ENCODE measurements at regions not wholly inside any gene's neighbourhood (a gene's known extent, or its start where the extent isn't known, plus 50 kb on each side); places are given as distances from the start of the nearest gene placed in this dataset.

DNA sequence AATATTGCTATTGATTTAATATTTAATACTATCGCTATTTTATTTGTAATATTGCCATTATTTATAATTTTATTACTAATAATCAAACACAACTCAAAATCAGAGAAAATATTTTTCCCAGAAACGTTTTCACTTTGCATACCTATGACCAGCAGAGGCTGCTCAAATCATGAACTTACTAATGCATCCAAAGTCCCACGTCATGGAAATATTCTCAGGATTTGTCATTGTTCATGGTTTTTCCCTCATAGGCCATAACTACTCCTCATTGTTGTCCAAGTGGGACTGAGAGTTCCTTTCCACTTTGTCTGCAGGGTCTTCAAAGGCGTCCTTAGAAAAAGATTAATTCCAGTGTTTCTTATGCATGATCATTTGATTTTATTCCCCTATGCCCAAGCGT, 344.8 kb downstream of the THBS2 start:
- intact Hi-C loops (cut with DNase I) = no loop called here
- DNase-seq = no peak

DNA sequence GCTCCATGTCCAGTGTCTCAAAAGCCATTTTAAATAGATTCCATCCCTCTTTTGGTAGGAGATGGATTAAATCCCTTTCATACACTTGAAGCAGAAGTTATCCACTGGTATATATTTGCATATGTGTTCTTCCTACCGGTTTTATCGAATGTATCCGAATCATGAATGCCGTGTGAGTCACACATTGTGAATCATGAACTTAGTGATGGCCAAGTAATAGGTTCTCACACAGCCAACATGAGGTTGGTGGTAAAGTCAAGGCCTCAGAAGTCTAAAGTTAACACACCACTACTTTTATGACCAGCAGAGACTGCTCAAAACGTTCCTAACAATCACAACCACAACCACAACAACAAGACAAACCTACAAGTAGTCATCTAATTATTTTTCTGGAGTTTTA, 345.5 kb downstream of the THBS2 start:
- DNase-seq = no peak
- intact Hi-C loops (cut with DNase I) = no loop called here

DNA sequence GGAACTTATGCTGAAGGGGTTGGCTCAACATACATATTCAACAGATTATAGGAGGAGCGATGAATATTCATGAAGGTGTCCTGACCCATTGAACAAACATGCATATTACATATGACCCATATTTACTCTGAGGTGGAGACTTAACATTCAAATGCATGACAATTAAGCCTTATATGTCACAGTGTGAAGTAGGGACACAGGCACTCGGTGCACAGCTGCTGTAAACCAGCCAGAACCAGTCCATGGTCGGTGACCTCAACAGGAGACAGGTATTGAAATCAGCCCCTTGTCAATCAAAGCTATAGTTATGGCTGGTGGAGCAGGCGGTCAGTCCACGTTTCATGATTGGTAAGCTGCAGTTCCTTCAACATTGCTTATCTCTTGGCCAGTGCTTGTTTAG, 347.3 kb downstream of the THBS2 start:
- no peak for DNase-seq
- intact Hi-C loops (cut with DNase I) = no loop called here

DNA sequence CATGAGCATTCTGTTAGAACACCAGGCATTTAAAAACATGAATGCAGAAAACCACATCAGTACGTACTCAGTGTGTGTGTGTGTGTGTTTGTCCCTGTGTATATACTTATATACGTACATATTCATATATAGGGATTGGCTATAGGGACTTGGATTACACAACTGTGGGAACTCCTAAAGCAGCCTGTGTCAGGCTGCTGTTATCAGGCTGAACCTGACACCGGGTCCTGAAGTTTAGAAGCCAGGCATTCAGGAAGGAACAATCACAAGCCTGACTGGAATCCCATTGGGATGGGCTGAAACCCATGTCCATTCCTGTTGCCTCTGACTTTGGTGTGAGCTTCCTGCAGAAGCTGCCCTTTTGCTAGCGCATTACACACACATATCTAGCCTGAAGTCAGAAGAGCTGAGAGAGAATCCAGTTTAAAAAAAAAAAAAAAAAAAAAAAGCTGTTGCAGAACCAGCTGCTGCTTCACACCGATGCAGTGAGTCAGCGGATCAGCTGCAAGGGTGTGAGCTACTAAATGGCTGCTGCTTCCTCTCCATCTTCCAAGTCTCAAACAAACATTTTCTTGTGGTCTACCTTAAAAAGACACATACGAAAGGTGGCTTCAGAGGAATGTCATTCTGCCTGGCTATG, 348.1 kb downstream of the THBS2 start:
- no peak for DNase-seq
- intact Hi-C loops (cut with DNase I) = no loop called here

DNA sequence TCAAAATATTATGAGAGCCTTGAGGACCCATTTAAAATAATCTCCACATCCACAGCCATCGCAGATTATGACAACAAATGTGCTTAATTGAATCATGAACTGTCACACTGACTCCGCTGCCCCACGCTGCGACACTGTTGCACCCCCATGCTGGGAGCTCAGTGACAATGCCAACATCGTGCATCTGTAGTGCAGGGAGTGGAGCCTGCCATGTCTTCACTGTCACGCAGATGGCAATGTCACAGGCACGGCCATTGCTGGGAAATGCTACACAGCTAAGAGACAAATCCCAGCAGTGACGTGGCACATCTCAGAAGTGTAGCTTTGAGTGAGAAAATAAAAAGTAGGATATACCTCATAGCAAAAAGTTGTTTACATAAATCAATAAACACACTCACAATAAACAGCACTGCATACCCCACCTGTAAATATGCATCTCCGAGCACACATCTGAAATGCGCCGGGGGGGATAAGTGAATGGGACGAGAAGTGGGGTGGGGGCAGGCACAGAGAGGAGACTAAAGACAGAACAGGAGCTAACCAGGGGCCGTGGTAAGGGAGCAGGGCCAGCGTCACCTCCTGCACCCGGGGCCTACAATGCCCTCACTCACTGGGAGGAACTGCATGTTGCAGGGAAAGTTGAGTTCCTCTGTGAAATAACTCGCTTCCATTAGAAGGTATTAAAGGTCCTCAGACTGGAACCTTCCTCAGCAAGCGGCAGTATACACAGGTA, 349.9 kb downstream of the THBS2 start:
- DNase-seq = peak in 1 of 42 donors; percentile 7
- intact Hi-C loops (cut with DNase I) = no loop called here

GRCh38 chr6:168902075-168902474, 351.6 kb downstream of the THBS2 start:
- intact Hi-C loops (cut with DNase I) = no loop called here
- no peak for DNase-seq

DNA sequence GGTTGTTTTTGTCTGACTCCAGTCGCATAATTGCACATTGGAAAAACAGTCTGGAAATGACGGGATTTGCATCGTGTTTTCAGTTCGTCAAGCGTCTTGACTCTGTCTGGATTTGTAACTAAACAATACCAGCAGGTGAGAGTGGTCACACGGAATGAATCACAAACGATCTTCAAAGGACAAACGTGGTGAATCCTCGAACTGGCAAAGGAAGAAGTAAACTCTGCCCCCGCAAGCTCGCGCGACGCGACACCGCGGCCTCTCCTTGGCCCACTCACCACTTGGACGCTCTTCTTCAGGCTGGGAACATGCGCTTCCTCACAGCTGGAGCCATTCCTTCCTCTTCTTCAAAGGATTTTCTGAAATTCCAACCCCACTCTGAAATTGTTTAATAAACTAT, 352.6 kb downstream of the THBS2 start:
- intact Hi-C loops (cut with DNase I) = no loop called here
- no peak for DNase-seq

DNA sequence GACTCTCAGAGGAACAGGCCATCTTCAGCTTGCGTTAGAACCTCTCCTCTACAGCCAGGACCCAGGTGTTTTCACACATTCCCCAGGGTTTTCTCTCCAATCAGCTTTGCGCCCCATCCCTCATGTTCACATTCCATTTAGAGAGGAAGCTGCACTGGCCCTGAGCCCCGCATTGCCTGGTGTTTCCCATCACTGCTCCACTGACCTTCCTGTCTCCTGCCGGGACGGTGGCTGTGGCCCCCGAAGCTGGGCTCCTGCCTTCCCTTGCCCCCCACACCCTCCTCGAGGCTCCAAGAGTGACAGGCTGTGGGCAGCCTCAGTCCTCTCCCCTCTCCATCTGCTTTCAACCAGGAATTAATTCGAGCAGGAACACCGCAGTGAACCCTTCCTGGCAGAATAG, 357.3 kb downstream of the THBS2 start:
- peak in 1 of 42 donors; percentile 20 for DNase-seq
- intact Hi-C loops (cut with DNase I) = no loop called here

- intact Hi-C loops (cut with DNase I) = no loop called here
Observed at GRCh38 chr6:168895102-168895812, 358.4 kb downstream of the THBS2 start.

DNA sequence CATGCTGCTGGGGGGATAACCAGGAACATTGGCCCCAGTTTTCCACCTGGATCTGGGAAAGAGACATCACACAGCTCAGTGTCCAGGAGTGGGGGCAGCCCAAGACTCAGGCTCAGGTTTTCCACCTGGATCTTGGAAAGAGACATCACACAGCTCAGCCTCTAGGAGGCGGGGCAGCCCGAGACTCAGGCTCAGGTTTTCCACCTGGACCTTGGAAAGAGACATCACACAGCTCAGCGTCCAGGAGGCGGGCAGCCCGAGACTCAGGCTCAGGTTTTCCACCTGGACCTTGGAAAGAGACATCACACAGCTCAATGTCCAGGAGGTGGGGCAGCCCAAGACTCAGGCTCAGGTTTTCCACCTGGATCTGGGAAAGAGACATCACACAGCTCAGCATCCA, 361.6 kb downstream of the THBS2 start:
- intact Hi-C loops (cut with DNase I) = no loop called here
- no peak for DNase-seq

More at GRCh38 chr6:168895102-168895812, 358.4 kb downstream of the THBS2 start:
- peak; percentile 73 to 93 (median 86) for DNase-seq

DNA sequence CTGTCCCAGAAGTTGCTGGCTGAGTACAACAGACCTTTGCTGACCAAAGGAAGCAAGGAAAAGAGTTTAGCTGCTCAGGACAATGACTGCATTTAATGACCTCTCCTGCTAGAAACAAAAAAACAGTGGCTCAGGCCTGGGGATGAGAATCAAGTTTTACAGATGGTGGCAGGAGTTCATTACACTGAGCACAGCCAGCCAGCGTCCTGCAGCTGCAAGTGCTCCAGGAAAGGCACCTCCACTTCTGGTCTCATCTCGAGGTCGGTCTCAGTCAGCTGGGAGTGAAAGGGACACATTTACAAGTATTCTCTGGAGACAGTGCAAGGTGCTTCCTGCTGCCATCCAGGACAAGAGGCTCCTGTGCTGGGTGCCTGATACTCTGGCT, 362.7 kb downstream of the THBS2 start:
- intact Hi-C loops (cut with DNase I) = no loop called here
- DNase-seq = no peak

DNA sequence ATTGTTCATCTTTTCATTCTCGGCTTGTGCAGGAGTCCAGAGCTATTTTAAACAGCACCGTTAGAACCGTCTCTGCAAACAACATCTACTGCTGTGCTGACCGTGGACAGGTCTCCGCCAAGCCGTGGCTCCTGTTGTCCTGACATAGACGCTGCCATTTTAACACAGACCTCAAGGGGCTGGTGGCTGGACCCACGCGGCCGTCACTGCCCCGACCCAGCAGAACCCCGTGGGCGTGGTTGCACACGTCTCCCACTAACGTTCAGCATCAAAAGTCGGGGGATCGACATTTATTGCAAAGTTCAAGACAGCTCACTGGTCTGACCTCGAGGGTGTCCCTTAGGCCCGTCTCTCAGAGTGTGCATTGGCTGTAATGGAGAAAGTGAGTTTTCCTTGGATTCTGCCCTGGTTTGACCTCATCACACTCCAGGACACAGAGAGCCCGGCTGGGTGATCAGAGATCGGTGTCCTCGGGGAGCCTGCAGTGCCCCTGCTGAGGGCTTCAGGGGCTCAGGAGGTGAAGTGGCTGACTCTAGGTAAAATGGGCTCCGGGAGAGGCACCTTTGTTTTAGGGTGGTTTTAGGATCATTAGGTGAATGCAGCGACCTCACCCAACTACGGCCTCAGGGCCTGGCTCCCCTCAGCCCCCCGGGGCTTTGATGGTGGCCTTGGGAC, 363.2 kb downstream of the THBS2 start:
- intact Hi-C loops (cut with DNase I) = no loop called here
- no peak for DNase-seq

DNA sequence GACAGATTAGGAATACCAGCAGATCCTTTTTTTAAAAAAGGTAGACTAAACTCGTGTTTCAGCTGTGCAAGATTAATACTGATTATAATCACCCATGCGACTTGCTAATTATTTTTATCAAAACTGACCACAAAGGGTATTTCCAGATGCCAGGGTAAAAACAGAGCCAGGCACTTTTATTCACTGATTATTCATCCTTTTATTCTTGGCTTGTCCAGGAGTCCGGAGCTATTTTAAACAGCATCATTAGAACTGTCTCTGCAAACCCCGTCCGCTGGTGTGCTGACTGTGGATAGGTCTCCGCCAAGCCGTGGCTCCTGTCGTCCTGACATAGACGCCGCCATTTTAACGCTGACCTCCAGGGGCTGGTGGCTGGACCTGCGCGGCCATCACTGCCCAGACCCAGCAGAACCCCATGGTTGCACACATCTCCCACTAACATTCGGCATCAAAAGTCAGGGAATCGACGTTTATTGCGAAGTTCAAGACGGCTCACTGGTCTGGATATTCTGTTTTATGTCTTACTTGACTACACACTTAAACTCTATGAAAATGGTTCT, 364.8 kb downstream of the THBS2 start:
- intact Hi-C loops (cut with DNase I) = loop anchor here (10.0 kb wide), 2 partner anchors 274 to 734 kb away; no protein-coding TSS in a partner anchor
- no peak for DNase-seq

- intact Hi-C loops (cut with DNase I) = loop anchor here (10.0 kb wide), 2 partner anchors 273 to 733 kb away; no protein-coding TSS in a partner anchor
- no peak for DNase-seq
Observed at GRCh38 chr6:168888102-168888501, 365.5 kb downstream of the THBS2 start.

DNA sequence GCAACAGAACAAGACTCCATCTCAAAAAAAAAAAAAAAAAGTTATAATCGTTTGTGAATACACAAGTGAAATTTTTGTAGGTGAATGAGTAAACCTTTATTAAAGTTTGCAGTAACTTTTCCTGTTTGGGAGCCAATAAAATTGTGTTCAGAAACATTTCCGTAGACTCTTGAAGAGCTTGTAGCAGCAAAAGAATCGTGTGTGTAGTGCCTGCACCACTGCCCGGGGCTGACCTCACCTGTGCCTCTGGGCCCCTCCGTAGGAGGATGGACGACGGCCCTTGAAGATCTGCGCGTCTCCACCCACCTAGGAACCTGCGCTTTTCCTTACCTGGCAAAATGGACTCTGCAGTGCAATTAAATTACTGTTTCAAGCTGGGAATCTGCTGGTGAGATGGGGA, 366.0 kb downstream of the THBS2 start:
- intact Hi-C loops (cut with DNase I) = loop anchor here (10.0 kb wide), 2 partner anchors 273 to 733 kb away; no protein-coding TSS in a partner anchor
- DNase-seq = no peak

GRCh38 chr6:168886964-168887363, 366.7 kb downstream of the THBS2 start:
- intact Hi-C loops (cut with DNase I) = loop anchor here (10.0 kb wide), 2 partner anchors 272 to 732 kb away; no protein-coding TSS in a partner anchor
- DNase-seq = no peak

DNA sequence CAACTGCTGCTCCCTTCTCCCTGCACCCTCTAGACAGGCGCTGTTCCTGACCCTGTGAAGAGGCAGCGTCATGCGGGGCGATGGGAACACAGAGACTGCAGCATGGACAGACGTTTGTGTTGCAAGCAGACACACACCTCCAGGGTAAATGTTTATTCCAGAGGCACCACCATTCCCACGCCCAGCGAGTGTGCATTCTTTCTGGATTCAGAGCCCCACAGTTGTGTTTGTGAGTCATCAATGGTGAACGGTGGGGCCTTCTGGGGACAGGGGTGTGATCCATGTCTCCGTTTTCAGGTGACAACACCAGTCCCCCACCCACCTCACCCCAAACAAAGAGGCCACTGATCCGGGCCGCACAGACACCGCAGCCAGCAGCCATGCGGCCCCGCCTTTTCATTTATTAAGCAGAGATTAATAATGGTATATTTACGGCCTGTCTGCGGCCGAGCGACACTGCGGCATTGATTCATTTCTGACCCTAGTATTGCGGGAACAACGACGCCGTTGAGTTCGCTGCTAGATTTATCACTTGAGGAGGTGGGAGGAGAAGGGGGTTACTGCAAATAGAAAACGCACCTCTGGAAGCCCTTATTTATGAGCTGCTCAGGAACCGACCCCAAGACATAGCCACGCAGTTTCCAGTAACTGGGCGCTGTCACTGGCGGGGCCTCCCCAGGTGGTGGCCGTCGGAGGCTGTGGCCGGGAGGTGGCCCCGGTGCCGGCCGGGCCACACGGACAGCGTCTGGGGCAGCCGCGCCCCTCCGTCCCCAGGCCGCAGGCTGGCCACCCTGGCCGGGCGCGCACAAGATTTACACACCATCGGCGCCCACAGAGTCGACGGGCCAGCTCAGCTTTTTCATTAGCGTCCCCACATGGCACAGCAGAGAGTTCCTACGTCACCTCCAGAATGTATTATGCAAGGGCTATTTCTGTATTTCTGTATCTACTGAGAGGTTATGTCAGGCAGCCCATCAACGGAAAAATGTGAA, 367.6 kb downstream of the THBS2 start:
- intact Hi-C loops (cut with DNase I) = loop anchor here (10.0 kb wide), 2 partner anchors 271 to 731 kb away; no protein-coding TSS in a partner anchor
- DNase-seq = no peak

GRCh38 chr6:168885196-168885595, 368.4 kb downstream of the THBS2 start:
- intact Hi-C loops (cut with DNase I) = loop anchor here (10.0 kb wide), 2 partner anchors 270 to 730 kb away; no protein-coding TSS in a partner anchor
- no peak for DNase-seq
